Karpas-422 (cell line): ENCODE measurements at regions not wholly inside any gene's neighbourhood (a gene's known extent, or its start where the extent isn't known, plus 50 kb on each side); places are given as distances from the start of the nearest gene placed in this dataset.
A peak's percentile ranks its signal among the peaks of the same experiment; 100 is the strongest.

Experiments used
- DNase-seq: peaks from one replicate; pipeline ENCODE4 v3.0.0-alpha.2; 2015
- H2AFZ ChIP-seq: fragments of 200-600 bp; sonication (generic); 2 replicates; pipeline ENCODE4 v1.6.1; 2014; ENCODE audit warnings: antibody characterized with exemption, low read length, mixed read lengths
- H3K27ac ChIP-seq: fragments of 200-600 bp; sonication (generic); 2 replicates; pipeline ENCODE4 v1.5.1; 2014; ENCODE audit warnings: mild to moderate bottlenecking, low read length, moderate library complexity
- H3K27me3 ChIP-seq: fragments of 200-600 bp; sonication (generic); 2 replicates; pipeline ENCODE4 v1.6.1; 2014; ENCODE audit warnings: low read length, mixed read lengths
- H3K36me3 ChIP-seq: fragments of 200-600 bp; sonication (generic); 2 replicates; pipeline ENCODE4 v1.6.1; 2014; ENCODE audit warnings: low read length, mixed read lengths; ENCODE audit not compliant: insufficient read depth
- H3K4me1 ChIP-seq: fragments of 200-600 bp; sonication (generic); 2 replicates; pipeline ENCODE4 v1.6.1; 2014; ENCODE audit warnings: mild to moderate bottlenecking, low read length, mixed read lengths
- H3K4me2 ChIP-seq: fragments of 200-600 bp; sonication (generic); 2 replicates; pipeline ENCODE4 v1.6.1; 2014; ENCODE audit warnings: low read length, low read depth, mild to moderate bottlenecking; ENCODE audit not compliant: poor library complexity, severe bottlenecking
- H3K4me3 ChIP-seq: fragments of 200-600 bp; sonication (generic); 2 replicates; pipeline ENCODE4 v1.5.1; 2014; ENCODE audit warnings: mild to moderate bottlenecking, antibody characterized with exemption, low read length, mixed read lengths
- H3K79me2 ChIP-seq: fragments of 200-600 bp; sonication (generic); 2 replicates; pipeline ENCODE4 v1.6.1; 2014; ENCODE audit warnings: mild to moderate bottlenecking, low read length, mixed read lengths
- H3K9ac ChIP-seq: fragments of 200-600 bp; sonication (generic); 2 replicates; pipeline ENCODE4 v1.6.0; 2014; ENCODE audit warnings: low read length
- H3K9me2 ChIP-seq: fragments of 200-600 bp; sonication (generic), shearing (Covaris generic); replicated peaks from 2 replicates; pipeline ENCODE4 v1.6.0; 2014; ENCODE audit warnings: mild to moderate bottlenecking, low read length, moderate library complexity; ENCODE audit not compliant: insufficient read depth
- H3K9me3 ChIP-seq: fragments of 300-700, 200-600 bp; sonication (generic); 2 replicates; pipeline ENCODE4 v1.6.1; 2014; ENCODE audit warnings: low read length, mixed read lengths
- H4K20me1 ChIP-seq: fragments of 200-600 bp; sonication (generic); 2 replicates; pipeline ENCODE4 v1.6.1; 2014; ENCODE audit warnings: mild to moderate bottlenecking, antibody characterized with exemption, low read length, low read depth; ENCODE audit not compliant: insufficient read depth

- Histone ChIP-seq H3K9me3 (no peaks in the 10 kb centered on the region), H3K79me2 (no peaks in the 10 kb centered on the region), H3K4me3 (no peak overlapping the region), H3K9ac (no peak overlapping the region), H2AFZ (no peak overlapping the region), H3K27ac (no peak overlapping the region), H3K9me2 (no peaks in the 10 kb centered on the region), H3K4me2 (no peak overlapping the region), H3K4me1 (peaks cover 4% of the 10 kb centered on the region; the same call in 1 of the 2 replicates), H4K20me1 (no peaks in the 10 kb centered on the region), H3K27me3 (no peaks in the 10 kb centered on the region), H3K36me3 (no peaks in the 10 kb centered on the region)
- no peak for DNase-seq
Observed at GRCh38 chr13:53150568-53150967, 122.0 kb downstream of the OLFM4 start.

- Histone ChIP-seq H3K9me2 (no peaks in the 10 kb centered on the region), H3K9me3 (no peaks in the 10 kb centered on the region), H3K27ac (no peak overlapping the region), H3K4me1 (peaks cover 4% of the 10 kb centered on the region; the same call in 1 of the 2 replicates), H4K20me1 (no peaks in the 10 kb centered on the region), H3K4me2 (no peak overlapping the region), H3K36me3 (no peaks in the 10 kb centered on the region), H3K27me3 (no peaks in the 10 kb centered on the region), H3K4me3 (no peak overlapping the region), H3K9ac (no peak overlapping the region), H2AFZ (no peak overlapping the region), H3K79me2 (no peaks in the 10 kb centered on the region)
- peak; percentile 92 for DNase-seq
Observed at GRCh38 chr13:53151336-53152056, 122.9 kb downstream of the OLFM4 start.

- no peaks in the 10 kb centered on the region for H3K36me3 ChIP-seq
- H4K20me1 ChIP-seq = no peaks in the 10 kb centered on the region
- no peak overlapping the region for H3K4me3 ChIP-seq
- H3K9ac ChIP-seq = no peak overlapping the region
- no peaks in the 10 kb centered on the region for H3K9me2 ChIP-seq
- H3K4me1 ChIP-seq = peaks cover 4% of the 10 kb centered on the region; the same call in 1 of the 2 replicates
- no peak for DNase-seq
- no peaks in the 10 kb centered on the region for H3K27me3 ChIP-seq
- no peak overlapping the region for H3K4me2 ChIP-seq
- no peak overlapping the region for H3K27ac ChIP-seq
- no peak overlapping the region for H2AFZ ChIP-seq
- no peaks in the 10 kb centered on the region for H3K9me3 ChIP-seq
- H3K79me2 ChIP-seq = no peaks in the 10 kb centered on the region
Observed at GRCh38 chr13:53152057-53152421, 123.4 kb downstream of the OLFM4 start.

GRCh38 chr13:53158201-53158600 is 129.6 kb downstream of the OLFM4 start:
- no peaks in the 10 kb centered on the region for H3K9me3 ChIP-seq
- no peak overlapping the region for H3K9ac ChIP-seq
- H3K9me2 ChIP-seq = no peaks in the 10 kb centered on the region
- no peaks in the 10 kb centered on the region for H4K20me1 ChIP-seq
- no peak overlapping the region for H3K27ac ChIP-seq
- H3K4me1 ChIP-seq = no peaks in the 10 kb centered on the region
- peak; percentile 2 for DNase-seq
- no peaks in the 10 kb centered on the region for H3K79me2 ChIP-seq
- no peak overlapping the region for H3K4me2 ChIP-seq
- H3K4me3 ChIP-seq = no peak overlapping the region
- H2AFZ ChIP-seq = no peak overlapping the region
- H3K27me3 ChIP-seq = no peaks in the 10 kb centered on the region
- no peaks in the 10 kb centered on the region for H3K36me3 ChIP-seq

GRCh38 chr13:53159431-53159830 is 130.8 kb downstream of the OLFM4 start:
- H3K9me3 ChIP-seq = no peaks in the 10 kb centered on the region
- H3K27ac ChIP-seq = no peak overlapping the region
- no peak for DNase-seq
- H3K4me1 ChIP-seq = no peaks in the 10 kb centered on the region
- no peak overlapping the region for H3K4me3 ChIP-seq
- H4K20me1 ChIP-seq = no peaks in the 10 kb centered on the region
- H3K9ac ChIP-seq = no peak overlapping the region
- H3K9me2 ChIP-seq = no peaks in the 10 kb centered on the region
- no peak overlapping the region for H3K4me2 ChIP-seq
- H3K79me2 ChIP-seq = no peaks in the 10 kb centered on the region
- no peak overlapping the region for H2AFZ ChIP-seq
- no peaks in the 10 kb centered on the region for H3K36me3 ChIP-seq
- H3K27me3 ChIP-seq = no peaks in the 10 kb centered on the region

- no peaks in the 10 kb centered on the region for H3K4me1 ChIP-seq
Observed at GRCh38 chr13:53160211-53160610, 131.6 kb downstream of the OLFM4 start.

GRCh38 chr13:53161251-53161650 is 132.6 kb downstream of the OLFM4 start:
- no peaks in the 10 kb centered on the region for H3K9me2 ChIP-seq
- H4K20me1 ChIP-seq = no peaks in the 10 kb centered on the region
- H3K27ac ChIP-seq = no peak overlapping the region
- no peaks in the 10 kb centered on the region for H3K9me3 ChIP-seq
- H3K79me2 ChIP-seq = no peaks in the 10 kb centered on the region
- no peak for DNase-seq
- H3K9ac ChIP-seq = no peak overlapping the region
- no peaks in the 10 kb centered on the region for H3K4me1 ChIP-seq
- H3K4me2 ChIP-seq = no peak overlapping the region
- no peaks in the 10 kb centered on the region for H3K36me3 ChIP-seq
- H2AFZ ChIP-seq = no peak overlapping the region
- H3K27me3 ChIP-seq = no peaks in the 10 kb centered on the region
- no peak overlapping the region for H3K4me3 ChIP-seq

More at GRCh38 chr13:53160211-53160610, 131.6 kb downstream of the OLFM4 start:
- Histone ChIP-seq H3K27ac (no peak overlapping the region), H3K4me2 (no peak overlapping the region), H3K36me3 (no peaks in the 10 kb centered on the region), H3K9ac (no peak overlapping the region), H3K9me2 (no peaks in the 10 kb centered on the region), H3K9me3 (no peaks in the 10 kb centered on the region), H3K27me3 (no peaks in the 10 kb centered on the region), H4K20me1 (no peaks in the 10 kb centered on the region), H3K79me2 (no peaks in the 10 kb centered on the region), H2AFZ (no peak overlapping the region), H3K4me3 (no peak overlapping the region)
- DNase-seq = no peak

GRCh38 chr13:53165261-53165660 is 136.6 kb downstream of the OLFM4 start:
- no peaks in the 10 kb centered on the region for H3K9me2 ChIP-seq
- H3K4me3 ChIP-seq = no peak overlapping the region
- H2AFZ ChIP-seq = no peak overlapping the region
- no peaks in the 10 kb centered on the region for H3K9me3 ChIP-seq
- H3K36me3 ChIP-seq = no peaks in the 10 kb centered on the region
- no peak for DNase-seq
- H3K9ac ChIP-seq = no peak overlapping the region
- H3K79me2 ChIP-seq = no peaks in the 10 kb centered on the region
- no peaks in the 10 kb centered on the region for H4K20me1 ChIP-seq
- no peak overlapping the region for H3K4me2 ChIP-seq
- H3K27me3 ChIP-seq = no peaks in the 10 kb centered on the region
- no peak overlapping the region for H3K27ac ChIP-seq
- H3K4me1 ChIP-seq = no peaks in the 10 kb centered on the region
